Breast epithelium (tissue), 3 donors: ENCODE measurements at regions not wholly inside any gene's neighbourhood (a gene's known extent, or its start where the extent isn't known, plus 50 kb on each side); places are given as distances from the start of the nearest gene placed in this dataset.

Experiments
- POLR2A ChIP-seq: fragments of 450-650 bp; IDR thresholded peaks from one replicate; pipeline ENCODE4 v1.6.1; 2016; ENCODE audit warnings: antibody characterized with exemption, mild to moderate bottlenecking, moderate library complexity
- POLR2AphosphoS5 ChIP-seq, 3 donors: sonication (generic); formaldehyde crosslinking; IDR thresholded peaks; one replicate each; pipeline ENCODE4 v1.6.1; 2017; ENCODE audit warnings: antibody characterized with exemption in 3 of 3
- TF ChIP-seq, protein P1 (sequence below), 3 donors: fragments of 450-650 bp; IDR thresholded peaks; one replicate each; pipeline ENCODE4 v1.5.1; 2016 to 2017; ENCODE audit warnings: antibody characterized with exemption in 3 of 3, mild to moderate bottlenecking in 3 of 3, moderate library complexity in 3 of 3

DNA sequence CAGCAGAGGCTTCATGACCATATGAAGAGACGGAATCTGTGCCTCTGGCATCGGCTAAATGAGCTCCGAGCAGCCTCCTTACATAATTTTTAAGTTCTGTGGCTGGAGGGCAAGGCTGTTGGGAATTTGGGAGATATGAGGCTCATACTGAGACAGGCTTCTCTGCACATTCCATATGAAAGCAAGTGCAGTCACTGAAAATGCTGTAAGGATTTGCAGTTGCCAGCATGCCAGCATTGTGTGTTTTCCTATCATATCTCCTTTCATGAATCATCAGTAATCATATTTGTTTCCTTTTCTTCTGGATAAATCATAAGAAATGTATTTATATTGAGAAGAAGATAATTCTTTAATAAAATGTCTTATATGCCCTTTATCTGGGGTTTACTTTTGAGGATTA is 775.4 kb downstream of the SEMA5A start:
- TF ChIP-seq, protein P1, sequence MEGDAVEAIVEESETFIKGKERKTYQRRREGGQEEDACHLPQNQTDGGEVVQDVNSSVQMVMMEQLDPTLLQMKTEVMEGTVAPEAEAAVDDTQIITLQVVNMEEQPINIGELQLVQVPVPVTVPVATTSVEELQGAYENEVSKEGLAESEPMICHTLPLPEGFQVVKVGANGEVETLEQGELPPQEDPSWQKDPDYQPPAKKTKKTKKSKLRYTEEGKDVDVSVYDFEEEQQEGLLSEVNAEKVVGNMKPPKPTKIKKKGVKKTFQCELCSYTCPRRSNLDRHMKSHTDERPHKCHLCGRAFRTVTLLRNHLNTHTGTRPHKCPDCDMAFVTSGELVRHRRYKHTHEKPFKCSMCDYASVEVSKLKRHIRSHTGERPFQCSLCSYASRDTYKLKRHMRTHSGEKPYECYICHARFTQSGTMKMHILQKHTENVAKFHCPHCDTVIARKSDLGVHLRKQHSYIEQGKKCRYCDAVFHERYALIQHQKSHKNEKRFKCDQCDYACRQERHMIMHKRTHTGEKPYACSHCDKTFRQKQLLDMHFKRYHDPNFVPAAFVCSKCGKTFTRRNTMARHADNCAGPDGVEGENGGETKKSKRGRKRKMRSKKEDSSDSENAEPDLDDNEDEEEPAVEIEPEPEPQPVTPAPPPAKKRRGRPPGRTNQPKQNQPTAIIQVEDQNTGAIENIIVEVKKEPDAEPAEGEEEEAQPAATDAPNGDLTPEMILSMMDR (IDR thresholded peaks at IDR 0.05): no peak
- no peak for TF ChIP-seq POLR2A
- no peak for TF ChIP-seq POLR2AphosphoS5 (IDR thresholded peaks at IDR 0.05)
